GM04503 (cell line): ENCODE measurements at regions not wholly inside any gene's neighbourhood (a gene's known extent, or its start where the extent isn't known, plus 50 kb on each side); places are given as distances from the start of the nearest gene placed in this dataset.
"Not testable (repeated sequence)": the region's sequence is repeated elsewhere in the genome, so short reads cannot be mapped to it uniquely, and the experiment has no call there.

Source experiments
- DNase-seq: peaks from one replicate; pipeline ENCODE4 v3.0.0-alpha.2; 2012; ENCODE audit warnings: low read depth

- no peak for DNase-seq
Observed at GRCh38 chr19:23470873-23471545, 75.7 kb upstream of the ZNF91 start.

GRCh38 chr19:23464349-23464748 is 69.1 kb upstream of the ZNF91 start:
- not testable (repeated sequence) for DNase-seq

- no peak for DNase-seq
Observed at GRCh38 chr19:23461120-23461519, 65.8 kb upstream of the ZNF91 start.

- DNase-seq, result no peak
Observed at GRCh38 chr19:23460656-23461055, 65.4 kb upstream of the ZNF91 start.
